H1 (cell line): ENCODE measurements at regions not wholly inside any gene's neighbourhood (a gene's known extent, or its start where the extent isn't known, plus 50 kb on each side); places are given as distances from the start of the nearest gene placed in this dataset.

ENCODE experiments used
- CTCF ChIA-PET: fragments of 300-600 bp; sonication (Branson Sonifier 250); formaldehyde crosslinking; loops from one replicate; lab custom pipeline; 2021; ENCODE audit not compliant: partially characterized antibody; lab: Charles Lee
- POLR2A ChIA-PET: fragments of 300-600 bp; sonication (Branson Sonifier 250); formaldehyde crosslinking; loops from one replicate; lab custom pipeline; 2021; ENCODE audit warnings: inconsistent platforms; ENCODE audit not compliant: partially characterized antibody; lab: Charles Lee
- DNase-seq, 2 experiments: peaks; one replicate each; pipeline versions ENCODE4 v3.0.0 to v3.0.0-alpha.2; 2010 to 2022; ENCODE audit warnings: low spot score in 2 of 2, low read depth in 1 of 2, mixed read lengths in 1 of 2
- FAIRE-seq: peaks from 2 replicates; lab custom pipeline; 2011; peaks lifted over from hg19 to GRCh38; lab: Jason Lieb, UNC
- H2AFZ ChIP-seq: 2 replicates; pipeline ENCODE4 v1.8.1; 2012; ENCODE audit warnings: low read length, inconsistent platforms
- H2AK5ac ChIP-seq: 2 replicates; pipeline ENCODE4 v1.6.1; 2013; ENCODE audit warnings: low read depth, low read length
- H2BK120ac ChIP-seq: replicated peaks from 2 replicates; pipeline ENCODE3; 2013; ENCODE audit warnings: low read depth, low read length, inconsistent platforms
- H2BK12ac ChIP-seq: 2 replicates; pipeline ENCODE4 v1.6.1; 2013; ENCODE audit warnings: low read depth, low read length
- H2BK15ac ChIP-seq: 2 replicates; pipeline ENCODE4 v1.6.1; 2013; ENCODE audit warnings: low read length
- H2BK20ac ChIP-seq: 2 replicates; pipeline ENCODE4 v1.6.1; 2013; ENCODE audit warnings: low read length
- H2BK5ac ChIP-seq: 2 replicates; pipeline ENCODE4 v1.6.1; 2013; ENCODE audit warnings: low read depth, low read length
- H3K14ac ChIP-seq: 2 replicates; pipeline ENCODE4 v1.6.1; 2013; ENCODE audit warnings: inconsistent platforms; ENCODE audit not compliant: insufficient read length
- H3K18ac ChIP-seq: 2 replicates; pipeline ENCODE4 v1.6.1; 2013; ENCODE audit warnings: low read length; ENCODE audit errors: extremely low read depth
- H3K23ac ChIP-seq: 2 replicates; pipeline ENCODE4 v1.6.1; 2013; ENCODE audit warnings: inconsistent platforms; ENCODE audit not compliant: insufficient read length
- H3K23me2 ChIP-seq: 2 replicates; pipeline ENCODE4 v1.6.1; 2013; ENCODE audit warnings: low read depth, low read length
- H3K27ac ChIP-seq: 2 replicates; pipeline ENCODE4 v1.6.1; 2011; ENCODE audit warnings: low read depth, low read length, inconsistent platforms
- H3K27me3 ChIP-seq, 4 experiments: replicated peaks in 1 of 4; 1 replicate in 1 of 4; 2 replicates in 3 of 4; pipeline versions ENCODE4 v1.6.1 to v1.8.1; 2011 to 2013; ENCODE audit warnings: low read length in 3 of 4, mild to moderate bottlenecking in 3 of 4, inconsistent platforms in 2 of 4, mixed read lengths in 2 of 4, moderate library complexity in 1 of 4; ENCODE audit not compliant: control insufficient read depth in 3 of 4, insufficient read depth in 3 of 4; ENCODE audit errors: extremely low read depth in 1 of 4
- H3K36me3 ChIP-seq, 4 experiments: 2 replicates each; pipeline versions ENCODE4 v1.6.1 to v1.8.1; 2011 to 2013; ENCODE audit warnings: mild to moderate bottlenecking in 4 of 4, low read length in 3 of 4, moderate library complexity in 2 of 4, control low read depth in 1 of 4, inconsistent platforms in 1 of 4; ENCODE audit not compliant: insufficient read depth in 4 of 4, control insufficient read depth in 2 of 4
- H3K4ac ChIP-seq: replicated peaks from 2 replicates; pipeline ENCODE3; 2013; ENCODE audit warnings: low read length, low read depth, mixed read lengths, inconsistent platforms; ENCODE audit not compliant: insufficient read length
- H3K4me1 ChIP-seq, 4 experiments: replicated peaks in 1 of 4; 1 replicate in 1 of 4; 2 replicates in 3 of 4; pipeline versions ENCODE4 v1.6.1 to v1.8.1; 2011 to 2013; ENCODE audit warnings: low read length in 3 of 4, inconsistent platforms in 2 of 4, mixed read lengths in 1 of 4; ENCODE audit not compliant: insufficient read depth in 4 of 4, control insufficient read depth in 3 of 4
- H3K4me2 ChIP-seq, 2 experiments: 2 replicates each; pipeline versions ENCODE4 v1.6.1 to v1.8.1; 2011 to 2013; ENCODE audit warnings: low read depth in 2 of 2, low read length in 2 of 2, control low read depth in 1 of 2, inconsistent platforms in 1 of 2, mild to moderate bottlenecking in 1 of 2; ENCODE audit not compliant: insufficient read depth in 1 of 2
- H3K4me3 ChIP-seq, 4 experiments: fragments of 200-600, 300-600 bp in 1 of 4; sonication (generic), shearing (Covaris generic), sonication (Bioruptor Twin) in 1 of 4; 2 replicates each; pipeline versions ENCODE4 v1.5.1 to v1.8.1; 2011 to 2016; ENCODE audit warnings: low read length in 4 of 4, low read depth in 3 of 4, control low read depth in 2 of 4, inconsistent platforms in 2 of 4, mild to moderate bottlenecking in 2 of 4, mixed read lengths in 1 of 4, moderate library complexity in 1 of 4; ENCODE audit not compliant: insufficient read depth in 2 of 4; ENCODE audit errors: extremely low read depth in 1 of 4
- H3K56ac ChIP-seq: replicated peaks from 2 replicates; pipeline ENCODE3; 2013; ENCODE audit warnings: low read depth, mild to moderate bottlenecking, mixed read lengths, low read length, inconsistent platforms; ENCODE audit not compliant: insufficient read length
- H3K79me1 ChIP-seq: 2 replicates; pipeline ENCODE4 v1.6.1; 2013; ENCODE audit warnings: low read depth, low read length, control low read depth
- H3K79me2 ChIP-seq, 2 experiments: 2 replicates each; pipeline versions ENCODE4 v1.6.1 to v1.8.1; 2012 to 2013; ENCODE audit warnings: low read length in 2 of 2, mild to moderate bottlenecking in 2 of 2, inconsistent platforms in 1 of 2; ENCODE audit not compliant: insufficient read depth in 2 of 2, control insufficient read depth in 1 of 2
- H3K9ac ChIP-seq, 4 experiments: replicated peaks in 1 of 4; 1 replicate in 1 of 4; 2 replicates in 3 of 4; pipeline versions ENCODE4 v1.6.1 to v1.8.1; 2011 to 2013; ENCODE audit warnings: low read depth in 3 of 4, low read length in 3 of 4, control low read depth in 2 of 4, mild to moderate bottlenecking in 2 of 4, moderate library complexity in 2 of 4, inconsistent platforms in 1 of 4; ENCODE audit errors: extremely low read depth in 1 of 4
- H3K9me3 ChIP-seq, 2 experiments: 2 replicates each; pipeline versions ENCODE4 v1.6.1 to v1.8.1; 2012 to 2013; ENCODE audit warnings: mild to moderate bottlenecking in 2 of 2, moderate library complexity in 2 of 2, control low read depth in 1 of 2, inconsistent platforms in 1 of 2, low read depth in 1 of 2, low read length in 1 of 2, mixed read lengths in 1 of 2; ENCODE audit not compliant: insufficient read depth in 2 of 2
- H4K20me1 ChIP-seq, 2 experiments: replicated peaks in 1 of 2; 2 replicates each; pipeline versions ENCODE3 to v1.8.1; 2011 to 2013; ENCODE audit warnings: inconsistent platforms in 2 of 2, low read length in 2 of 2, mild to moderate bottlenecking in 1 of 2; ENCODE audit not compliant: insufficient read depth in 2 of 2, control insufficient read depth in 1 of 2
- H4K5ac ChIP-seq: 2 replicates; pipeline ENCODE4 v1.6.1; 2013; ENCODE audit warnings: low read length, low read depth, mixed read lengths, inconsistent platforms; ENCODE audit not compliant: insufficient read length
- H4K8ac ChIP-seq: 2 replicates; pipeline ENCODE4 v1.8.0; 2013; ENCODE audit warnings: mild to moderate bottlenecking, moderate library complexity, low read length, inconsistent platforms; ENCODE audit not compliant: insufficient read depth; ENCODE audit errors: extremely low read depth
- H4K91ac ChIP-seq: replicated peaks from 2 replicates; pipeline ENCODE3; 2013; ENCODE audit warnings: low read length, mixed read lengths, inconsistent platforms; ENCODE audit not compliant: insufficient read length
- BRCA1 ChIP-seq: IDR thresholded peaks from 2 replicates; pipeline ENCODE4 v1.6.1; 2012; ENCODE audit warnings: low read depth, low read length, improper control_type of control experiment
- CBX8 ChIP-seq: fragments of 300-800, 300-1000 bp; sonication (generic); IDR thresholded peaks from 2 replicates; pipeline ENCODE4 v1.7.1; 2016; ENCODE audit warnings: low read depth, low read length, borderline replicate concordance
- E2F6 ChIP-seq: IDR thresholded peaks from 2 replicates; pipeline ENCODE4 v1.6.1; 2012; ENCODE audit warnings: inconsistent platforms
- EP300 ChIP-seq, 2 experiments: IDR thresholded peaks; 1 replicate in 1 of 2; 2 replicates in 1 of 2; pipeline ENCODE4 v1.6.1; 2011 to 2012; ENCODE audit warnings: low read depth in 2 of 2, low read length in 2 of 2, mild to moderate bottlenecking in 2 of 2, borderline replicate concordance in 1 of 2, inconsistent platforms in 1 of 2, moderate library complexity in 1 of 2
- KDM1A ChIP-seq: fragments of 200-600, 300-600 bp; sonication (generic); IDR thresholded peaks from 2 replicates; pipeline ENCODE4 v1.7.1; 2016; ENCODE audit warnings: mild to moderate bottlenecking, low read length, borderline replicate concordance
- NANOG ChIP-seq: IDR thresholded peaks from 2 replicates; pipeline ENCODE4 v1.6.1; 2011; ENCODE audit warnings: low read length, low read depth, mild to moderate bottlenecking, inconsistent platforms; ENCODE audit not compliant: insufficient read depth, poor library complexity, severe bottlenecking
- POLR2A ChIP-seq, 2 experiments: IDR thresholded peaks; 1 replicate in 1 of 2; 2 replicates in 1 of 2; pipeline ENCODE4 v1.6.1; 2011; ENCODE audit warnings: low read depth in 2 of 2, low read length in 2 of 2, mild to moderate bottlenecking in 2 of 2; ENCODE audit errors: control extremely low read depth in 1 of 2
- RXRA ChIP-seq: IDR thresholded peaks from 2 replicates; pipeline ENCODE4 v1.6.1; 2011; ENCODE audit warnings: low read depth, mild to moderate bottlenecking, low read length, moderate library complexity; ENCODE audit not compliant: insufficient read depth
- SAP30 ChIP-seq: fragments of 300-600 bp; sonication (generic); IDR thresholded peaks from 2 replicates; pipeline ENCODE4 v1.7.1; 2012; ENCODE audit warnings: low read length, moderate library complexity, mild to moderate bottlenecking, inconsistent platforms; ENCODE audit not compliant: insufficient read depth, insufficient replicate concordance
- SIN3A ChIP-seq, 2 experiments: IDR thresholded peaks in 1 of 2; conservative IDR thresholded peaks in 1 of 2; 2 replicates each; pipeline ENCODE4 v1.6.1; 2011 to 2012; ENCODE audit warnings: low read length in 2 of 2, improper control_type of control experiment in 1 of 2, low read depth in 1 of 2, mild to moderate bottlenecking in 1 of 2
- SIX5 ChIP-seq: IDR thresholded peaks from 2 replicates; pipeline ENCODE4 v1.6.1; 2011; ENCODE audit warnings: mild to moderate bottlenecking, low read depth, low read length
- WGBS, 2 experiments: shearing (Covaris generic) in 1 of 2; methylation state at CpG; one replicate each; pipeline versions ENCODE4 v1.1.6 to v1.1.7; 2013 to 2015; ENCODE audit warnings: low lambda C conversion rate in 2 of 2, mixed read lengths in 2 of 2, inconsistent platforms in 1 of 2, low coverage in 1 of 2, missing lambda C conversion rate in 1 of 2; ENCODE audit not compliant: insufficient replicate concordance in 2 of 2, insufficient coverage in 1 of 2, insufficient read length in 1 of 2; ENCODE audit errors: extremely low coverage in 1 of 2, missing lambda C conversion rate in 1 of 2; 5-methylcytosine and 5-hydroxymethylcytosine counted together
- TF ChIP-seq, protein P1 (sequence below): IDR thresholded peaks from 2 replicates; pipeline ENCODE4 v1.6.1; 2011; ENCODE audit warnings: low read depth, mild to moderate bottlenecking, low read length; ENCODE audit not compliant: insufficient read depth

DNA sequence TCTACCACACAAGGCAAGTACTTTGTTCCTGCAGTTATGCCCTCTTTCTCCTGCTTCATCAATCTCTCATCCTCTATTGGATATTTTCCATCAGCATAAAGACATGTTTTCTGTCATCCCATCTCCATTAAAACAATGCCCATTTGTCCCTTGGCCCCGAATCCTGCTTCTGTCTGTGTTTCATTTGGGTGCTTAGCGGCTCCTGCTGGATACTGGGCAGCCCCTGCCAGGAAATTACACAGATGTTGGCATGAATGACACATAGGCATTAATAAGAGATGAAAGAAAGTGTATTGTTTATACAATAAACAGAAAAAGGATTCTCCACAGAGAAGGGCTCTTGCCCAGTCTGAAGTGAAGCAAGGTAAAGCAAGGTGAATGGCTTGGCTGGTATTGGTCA is 765.3 kb downstream of the REEP3 start:
- ChIA-PET CTCF (no interaction called here), POLR2A (no interaction called here)
- Histone ChIP-seq H3K23me2 (no peaks in the 10 kb centered on the region), H2BK12ac (no peak overlapping the region), H2BK5ac (no peak overlapping the region), H3K14ac (no peak overlapping the region), H4K91ac (no peak overlapping the region), H4K5ac (no peak overlapping the region), H3K56ac (no peak overlapping the region), H4K20me1 (no peaks in the 10 kb centered on the region), H2BK15ac (no peak overlapping the region), H3K18ac (no peak overlapping the region), H3K36me3 (no peaks in the 10 kb centered on the region), H2BK20ac (no peak overlapping the region), H3K27me3 (no peaks in the 10 kb centered on the region), H4K8ac (no peak overlapping the region), H3K4me3 (no peak overlapping the region), H3K4ac (no peak overlapping the region), H2BK120ac (no peak overlapping the region), H2AFZ (no peak overlapping the region), H3K27ac (no peak overlapping the region), H2AK5ac (no peak overlapping the region), H3K4me2 (no peak overlapping the region), H3K9me3 (no peaks in the 10 kb centered on the region), H3K79me1 (no peaks in the 10 kb centered on the region), H3K9ac (no peak overlapping the region), H3K23ac (no peak overlapping the region), H3K4me1 (no peaks in the 10 kb centered on the region), H3K79me2 (no peaks in the 10 kb centered on the region)
- TF ChIP-seq RXRA (no peak), POLR2A (IDR thresholded peaks at IDR 0.05; ENCODE audit: control extremely low read depth in 1 of 2, low read depth in 2 of 2, low read length in 2 of 2) (no peak), NANOG (no peak), SIN3A (conservative IDR thresholded peaks at IDR 0.05 in 1 of 2, IDR thresholded peaks at IDR 0.05 in 1 of 2; ENCODE audit: low read depth in 1 of 2, low read length in 2 of 2) (no peak), E2F6 (no peak), SAP30 (no peak), SIX5 (no peak), BRCA1 (no peak), CBX8 (no peak), EP300 (IDR thresholded peaks at IDR 0.05; ENCODE audit: borderline replicate concordance in 1 of 2, low read depth in 2 of 2, low read length in 2 of 2) (no peak), KDM1A (no peak)
- TF ChIP-seq, protein P1, sequence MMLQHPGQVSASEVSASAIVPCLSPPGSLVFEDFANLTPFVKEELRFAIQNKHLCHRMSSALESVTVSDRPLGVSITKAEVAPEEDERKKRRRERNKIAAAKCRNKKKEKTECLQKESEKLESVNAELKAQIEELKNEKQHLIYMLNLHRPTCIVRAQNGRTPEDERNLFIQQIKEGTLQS, result no peak
- FAIRE-seq (no peak), DNase-seq (no peak)
- 100% methylated on average over 2 of the region's 2 CpGs; no CpG with 5 or more reads in 1 of the 2 experiments for WGBS, 2 experiments
